ENCODE measurements at regions not wholly inside any gene's neighbourhood (a gene's known extent, or its start where the extent isn't known, plus 50 kb on each side); places are given as distances from the start of the nearest gene placed in this dataset.

DNA sequence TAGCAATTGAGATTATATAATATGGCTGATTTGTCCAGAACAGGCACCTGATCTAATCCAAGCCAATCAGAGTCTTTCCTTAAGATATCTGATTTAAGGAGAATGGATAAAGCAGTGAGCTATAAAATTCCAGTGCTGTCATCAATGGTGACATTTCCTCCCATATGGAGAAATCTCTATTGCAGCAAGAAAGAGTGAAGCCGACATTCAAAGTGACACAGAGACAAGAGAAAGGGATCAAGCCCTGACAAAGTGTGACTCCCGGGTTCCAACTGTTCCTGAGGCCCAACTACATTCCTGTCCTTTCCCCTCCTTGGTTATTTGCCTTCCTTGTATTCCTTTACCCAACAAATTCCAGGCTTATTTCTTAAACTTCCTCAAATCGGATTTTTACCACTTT lies 430.0 kb upstream of the SOX5 start:
- no peak for TF ChIP-seq CTCF (IDR thresholded peaks at IDR 0.05)
- TF ChIP-seq POLR2AphosphoS5 (IDR thresholded peaks at IDR 0.05) = no peak

All from stomach (tissue), 4 donors.